Endothelial cell of umbilical vein (primary cell): ENCODE measurements at regions not wholly inside any gene's neighbourhood (a gene's known extent, or its start where the extent isn't known, plus 50 kb on each side); places are given as distances from the start of the nearest gene placed in this dataset.

Source experiments
- BruUV-seq: library from RNA; stranded (reverse); fragments of 400-500 nt; replicated peaks from 2 replicates; lab custom pipeline; 2021; lab: Mats Ljungman, UMichigan
- CTCF ChIA-PET: fragments of 300-600, 350-600 bp; sonication (Branson Sonifier 250); formaldehyde crosslinking; loops from one replicate; lab custom pipeline; 2021; ENCODE audit warnings: antibody characterized with exemption, inconsistent platforms; lab: Charles Lee
- POLR2A ChIA-PET: fragments of 300-600, 350-600 bp; sonication (Branson Sonifier 250); formaldehyde crosslinking; loops from one replicate; lab custom pipeline; 2021; ENCODE audit warnings: antibody characterized with exemption, inconsistent platforms; lab: Charles Lee
- DNase-seq: peaks from one replicate; pipeline ENCODE4 v3.0.0-alpha.2; 2011; ENCODE audit warnings: low read depth, low spot score
- FAIRE-seq: peaks from 2 replicates; lab custom pipeline; 2011; peaks lifted over from hg19 to GRCh38; lab: Jason Lieb, UNC
- H2AFZ ChIP-seq: 2 replicates; pipeline ENCODE4 v1.6.0; 2012; ENCODE audit warnings: low read depth, low read length, control low read depth, inconsistent platforms
- H3K27ac ChIP-seq: 2 replicates; pipeline ENCODE4 v1.5.1; 2011; ENCODE audit warnings: low read depth, mild to moderate bottlenecking, control low read depth, low read length, moderate library complexity; ENCODE audit not compliant: insufficient read depth
- H3K27me3 ChIP-seq, 2 experiments: 2 replicates each; pipeline versions ENCODE4 v1.6.0 to v1.6.1; 2011; ENCODE audit warnings: low read length in 2 of 2, mixed read lengths in 1 of 2; ENCODE audit not compliant: control insufficient read depth in 2 of 2, insufficient read depth in 2 of 2
- H3K36me3 ChIP-seq, 2 experiments: 2 replicates in 1 of 2; 3 replicates in 1 of 2; pipeline ENCODE4 v1.5.1; 2011; ENCODE audit warnings: low read length in 2 of 2, mild to moderate bottlenecking in 1 of 2, moderate library complexity in 1 of 2; ENCODE audit not compliant: control insufficient read depth in 2 of 2, insufficient read depth in 2 of 2; ENCODE audit errors: extremely low read depth in 1 of 2
- H3K4me1 ChIP-seq: 3 replicates; pipeline ENCODE4 v1.5.1; 2011; ENCODE audit warnings: mild to moderate bottlenecking, low read length; ENCODE audit not compliant: control insufficient read depth, insufficient read depth; ENCODE audit errors: extremely low read depth
- H3K4me2 ChIP-seq: 2 replicates; pipeline ENCODE4 v1.6.1; 2011; ENCODE audit warnings: low read length, control low read depth, mixed read lengths; ENCODE audit not compliant: insufficient read depth
- H3K4me3 ChIP-seq, 3 experiments: fragments of 200-600 bp in 1 of 3; sonication (generic), shearing (Covaris generic) in 1 of 3; replicated peaks in 1 of 3; 2 replicates each; pipeline ENCODE4 v1.5.1; 2011 to 2016; ENCODE audit warnings: control low read depth in 3 of 3, low read length in 3 of 3, mild to moderate bottlenecking in 2 of 3, inconsistent platforms in 1 of 3, low read depth in 1 of 3, moderate library complexity in 1 of 3; ENCODE audit not compliant: insufficient read depth in 1 of 3
- H3K79me2 ChIP-seq: 2 replicates; pipeline ENCODE4 v1.6.0; 2012; ENCODE audit warnings: low read length, inconsistent platforms; ENCODE audit not compliant: control insufficient read depth, insufficient read depth
- H3K9ac ChIP-seq: replicated peaks from 2 replicates; pipeline ENCODE3; 2011; ENCODE audit warnings: low read length, control low read depth; ENCODE audit not compliant: insufficient read depth; ENCODE audit errors: extremely low read depth
- H3K9me1 ChIP-seq: replicated peaks from 3 replicates; pipeline ENCODE4 v1.6.0; 2011; ENCODE audit warnings: mild to moderate bottlenecking, low read length; ENCODE audit not compliant: control insufficient read depth, insufficient read depth; ENCODE audit errors: extremely low read depth
- H3K9me3 ChIP-seq: replicated peaks from 2 replicates; pipeline ENCODE4 v1.5.1; 2012; ENCODE audit warnings: low read length, inconsistent platforms; ENCODE audit not compliant: control insufficient read depth, insufficient read depth
- H4K20me1 ChIP-seq: replicated peaks from 2 replicates; pipeline ENCODE3; 2011; ENCODE audit warnings: mild to moderate bottlenecking, low read length; ENCODE audit not compliant: control insufficient read depth, insufficient read depth; ENCODE audit errors: extremely low read depth
- EZH2 ChIP-seq: IDR thresholded peaks from 2 replicates; pipeline ENCODE4 v1.6.1; 2012; ENCODE audit warnings: borderline replicate concordance, low read depth, mild to moderate bottlenecking, moderate library complexity, low read length, inconsistent platforms; ENCODE audit not compliant: severe bottlenecking
- FOS ChIP-seq: IDR thresholded peaks from 2 replicates; pipeline ENCODE4 v1.6.1; 2011; ENCODE audit warnings: mild to moderate bottlenecking, low read length, moderate library complexity, borderline replicate concordance; ENCODE audit not compliant: insufficient read depth
- GATA2 ChIP-seq: IDR thresholded peaks from 2 replicates; pipeline ENCODE4 v1.7.0; 2011; ENCODE audit warnings: low read depth, mild to moderate bottlenecking, moderate library complexity, mixed read lengths, low read length; ENCODE audit not compliant: insufficient read length, insufficient read depth
- JUN ChIP-seq: IDR thresholded peaks from 2 replicates; pipeline ENCODE4 v1.6.1; 2011; ENCODE audit warnings: borderline replicate concordance, low read depth; ENCODE audit not compliant: insufficient read length, insufficient read depth
- MYC ChIP-seq: IDR thresholded peaks from one replicate; pipeline ENCODE4 v1.6.1; 2011; ENCODE audit warnings: mild to moderate bottlenecking, low read depth, low read length
- POLR2A ChIP-seq: IDR thresholded peaks from 2 replicates; pipeline ENCODE4 v1.6.1; 2012; ENCODE audit warnings: low read depth, mild to moderate bottlenecking, control low read depth, low read length
- POLR2AphosphoS5 ChIP-seq: IDR thresholded peaks from 2 replicates; pipeline ENCODE4 v1.6.1; 2012; ENCODE audit warnings: low read depth, mild to moderate bottlenecking, control low read depth, low read length, moderate library complexity; ENCODE audit not compliant: insufficient read depth
- dilution Hi-C: fragments of 300-500 bp; cut with MboI; formaldehyde crosslinking; loops from one replicate; pipeline ENCODE4 v1.15.0; 2019; ENCODE audit warnings: low sequenced_read_pairs; ENCODE audit not compliant: extremely low pct_ligation_motif_present
- intact Hi-C: fragments of 100-400 bp; cut with micrococcal nuclease; formaldehyde crosslinking; loops from one replicate; pipeline ENCODE4 v1.10.0; 2022
- TF ChIP-seq, protein P1 (sequence below), 2 donors: IDR thresholded peaks; 1 replicate in 1 of 2; 2 replicates in 1 of 2; pipeline ENCODE4 v1.5.1; 2011; ENCODE audit warnings: low read length in 2 of 2, mild to moderate bottlenecking in 2 of 2, moderate library complexity in 2 of 2, control low read depth in 1 of 2, inconsistent platforms in 1 of 2, low read depth in 1 of 2; ENCODE audit not compliant: insufficient read depth in 1 of 2; ENCODE audit errors: extremely low read depth in 1 of 2
- TF ChIP-seq, protein P2 (sequence below): IDR thresholded peaks from 2 replicates; pipeline ENCODE4 v1.6.1; 2011; ENCODE audit not compliant: insufficient read depth, insufficient read length

DNA sequence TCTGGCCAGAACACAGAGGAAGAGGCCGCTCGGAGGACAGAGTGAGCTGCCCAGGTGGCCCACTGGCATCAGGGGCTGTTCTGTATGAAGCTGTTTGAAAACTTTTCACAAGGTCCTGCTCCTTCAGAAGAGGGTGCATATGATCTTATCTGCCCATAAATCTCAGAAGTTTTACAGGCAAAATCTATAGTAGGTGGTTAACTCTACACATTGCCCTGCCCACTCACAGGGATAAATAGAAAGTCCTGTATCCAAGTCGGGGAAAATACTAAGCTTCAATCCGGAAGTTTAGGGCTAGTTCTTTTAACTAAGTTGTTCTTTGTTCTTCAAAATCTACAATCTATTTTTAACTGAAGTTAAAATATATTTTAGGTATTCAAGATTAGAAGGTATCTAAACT, 233.7 kb downstream of the FOXA2 start:
- CTCF ChIA-PET = interaction anchor here (0.6 to 2.2 kb wide), 5 partner anchors 9 to 236 kb away, joined by 3 to 14 read pairs (median 4); no protein-coding TSS in a partner anchor
- BruUV-seq = no TSS peak
- no peak overlapping the region for H3K27ac ChIP-seq
- POLR2A ChIA-PET = no interaction called here
- no peaks in the 10 kb centered on the region for H3K27me3 ChIP-seq
- no peak overlapping the region for H3K4me3 ChIP-seq
- dilution Hi-C loops = no loop called here
- no peaks in the 10 kb centered on the region for H3K9me3 ChIP-seq
- no peaks in the 10 kb centered on the region for H3K36me3 ChIP-seq
- no peaks in the 10 kb centered on the region for H3K9me1 ChIP-seq
- no peaks in the 10 kb centered on the region for H3K79me2 ChIP-seq
- H3K4me2 ChIP-seq = no peak overlapping the region
- FAIRE-seq (no peak), DNase-seq (no peak)
- no peak overlapping the region for H2AFZ ChIP-seq
- H3K9ac ChIP-seq = no peak overlapping the region
- TF ChIP-seq MYC (no peak), EZH2 (no peak), POLR2AphosphoS5 (no peak), FOS (no peak), POLR2A (no peak), GATA2 (no peak), JUN (no peak)
- TF ChIP-seq, protein P1, sequence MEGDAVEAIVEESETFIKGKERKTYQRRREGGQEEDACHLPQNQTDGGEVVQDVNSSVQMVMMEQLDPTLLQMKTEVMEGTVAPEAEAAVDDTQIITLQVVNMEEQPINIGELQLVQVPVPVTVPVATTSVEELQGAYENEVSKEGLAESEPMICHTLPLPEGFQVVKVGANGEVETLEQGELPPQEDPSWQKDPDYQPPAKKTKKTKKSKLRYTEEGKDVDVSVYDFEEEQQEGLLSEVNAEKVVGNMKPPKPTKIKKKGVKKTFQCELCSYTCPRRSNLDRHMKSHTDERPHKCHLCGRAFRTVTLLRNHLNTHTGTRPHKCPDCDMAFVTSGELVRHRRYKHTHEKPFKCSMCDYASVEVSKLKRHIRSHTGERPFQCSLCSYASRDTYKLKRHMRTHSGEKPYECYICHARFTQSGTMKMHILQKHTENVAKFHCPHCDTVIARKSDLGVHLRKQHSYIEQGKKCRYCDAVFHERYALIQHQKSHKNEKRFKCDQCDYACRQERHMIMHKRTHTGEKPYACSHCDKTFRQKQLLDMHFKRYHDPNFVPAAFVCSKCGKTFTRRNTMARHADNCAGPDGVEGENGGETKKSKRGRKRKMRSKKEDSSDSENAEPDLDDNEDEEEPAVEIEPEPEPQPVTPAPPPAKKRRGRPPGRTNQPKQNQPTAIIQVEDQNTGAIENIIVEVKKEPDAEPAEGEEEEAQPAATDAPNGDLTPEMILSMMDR (IDR thresholded peaks at IDR 0.05; ENCODE audit: extremely low read depth in 1 of 2, insufficient read depth in 1 of 2, low read depth in 1 of 2, low read length in 2 of 2) = no peak
- TF ChIP-seq, protein P2, sequence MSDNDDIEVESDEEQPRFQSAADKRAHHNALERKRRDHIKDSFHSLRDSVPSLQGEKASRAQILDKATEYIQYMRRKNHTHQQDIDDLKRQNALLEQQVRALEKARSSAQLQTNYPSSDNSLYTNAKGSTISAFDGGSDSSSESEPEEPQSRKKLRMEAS = no peak
- H3K4me1 ChIP-seq = no peaks in the 10 kb centered on the region
- H4K20me1 ChIP-seq = no peaks in the 10 kb centered on the region
- intact Hi-C loops = no loop called here
